ENCODE measurements at regions not wholly inside any gene's neighbourhood (a gene's known extent, or its start where the extent isn't known, plus 50 kb on each side); places are given as distances from the start of the nearest gene placed in this dataset.

- no peak overlapping the region for H3K4me3 ChIP-seq (ENCODE audit: low read depth, low read length)
- TF ChIP-seq, protein P1, sequence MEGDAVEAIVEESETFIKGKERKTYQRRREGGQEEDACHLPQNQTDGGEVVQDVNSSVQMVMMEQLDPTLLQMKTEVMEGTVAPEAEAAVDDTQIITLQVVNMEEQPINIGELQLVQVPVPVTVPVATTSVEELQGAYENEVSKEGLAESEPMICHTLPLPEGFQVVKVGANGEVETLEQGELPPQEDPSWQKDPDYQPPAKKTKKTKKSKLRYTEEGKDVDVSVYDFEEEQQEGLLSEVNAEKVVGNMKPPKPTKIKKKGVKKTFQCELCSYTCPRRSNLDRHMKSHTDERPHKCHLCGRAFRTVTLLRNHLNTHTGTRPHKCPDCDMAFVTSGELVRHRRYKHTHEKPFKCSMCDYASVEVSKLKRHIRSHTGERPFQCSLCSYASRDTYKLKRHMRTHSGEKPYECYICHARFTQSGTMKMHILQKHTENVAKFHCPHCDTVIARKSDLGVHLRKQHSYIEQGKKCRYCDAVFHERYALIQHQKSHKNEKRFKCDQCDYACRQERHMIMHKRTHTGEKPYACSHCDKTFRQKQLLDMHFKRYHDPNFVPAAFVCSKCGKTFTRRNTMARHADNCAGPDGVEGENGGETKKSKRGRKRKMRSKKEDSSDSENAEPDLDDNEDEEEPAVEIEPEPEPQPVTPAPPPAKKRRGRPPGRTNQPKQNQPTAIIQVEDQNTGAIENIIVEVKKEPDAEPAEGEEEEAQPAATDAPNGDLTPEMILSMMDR (conservative IDR thresholded peaks at IDR 0.05; ENCODE audit: low read depth, low read length): no peak
- DNase-seq (ENCODE audit: low read depth): no peak
Measured at GRCh38 chr6:126821706-126822105, 296.8 kb upstream of the RSPO3 start.

- no peak overlapping the region for H3K4me3 ChIP-seq (ENCODE audit: low read depth, low read length)
- TF ChIP-seq, protein P1 (conservative IDR thresholded peaks at IDR 0.05; ENCODE audit: low read depth, low read length): no peak
- peak; percentile 52 for DNase-seq (ENCODE audit: low read depth)
Measured at GRCh38 chr6:126824226-126824625, 294.2 kb upstream of the RSPO3 start.

DNA sequence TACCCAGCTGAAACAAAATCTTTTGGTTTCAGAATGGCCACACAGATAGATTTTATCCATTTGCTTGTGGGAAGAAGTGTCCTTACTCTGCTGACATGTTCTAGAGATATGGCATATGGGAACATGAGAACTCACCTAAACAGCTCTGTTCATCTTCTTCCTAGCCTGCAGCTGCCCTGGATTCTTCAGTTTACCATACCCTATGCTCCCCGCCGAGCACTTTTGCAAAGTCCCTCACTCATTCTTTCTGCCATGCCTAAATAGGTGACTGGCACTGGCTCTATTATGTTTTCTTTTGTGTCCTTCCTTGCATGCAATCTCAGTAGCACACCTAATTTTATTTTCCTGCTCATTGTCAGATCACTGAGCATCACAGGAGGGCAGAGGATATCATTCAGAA lies 293.7 kb upstream of the RSPO3 start:
- DNase-seq (ENCODE audit: low read depth): no peak
- TF ChIP-seq, protein P1 (conservative IDR thresholded peaks at IDR 0.05; ENCODE audit: low read depth, low read length): no peak
- no peak overlapping the region for H3K4me3 ChIP-seq (ENCODE audit: low read depth, low read length)

DNA sequence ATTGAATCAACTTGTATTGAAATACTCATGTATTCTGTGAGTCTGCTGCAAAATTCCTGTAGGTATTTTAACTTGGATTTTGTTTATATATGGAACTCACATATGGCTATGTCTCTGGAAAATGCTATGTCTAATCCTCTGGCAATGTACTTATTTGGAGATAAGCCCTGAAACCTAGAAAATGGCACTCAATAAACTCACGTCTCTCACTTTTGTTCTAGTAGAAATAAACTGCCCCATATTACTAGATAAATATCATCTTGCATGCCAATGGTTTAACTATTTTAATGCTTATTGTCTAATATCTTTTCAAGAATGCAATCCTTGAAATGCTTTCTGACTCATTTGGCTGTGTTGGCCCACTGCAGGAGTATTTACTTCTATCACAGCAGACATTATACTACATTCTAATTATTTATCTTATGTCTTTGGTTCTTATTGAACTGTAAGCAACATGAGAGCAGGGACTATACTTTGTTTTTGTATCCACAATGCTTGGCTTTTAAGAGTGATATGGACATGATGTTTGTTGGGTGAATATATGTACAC lies 292.2 kb upstream of the RSPO3 start:
- DNase-seq (ENCODE audit: low read depth): peak; percentile 44
- no peak overlapping the region for H3K4me3 ChIP-seq (ENCODE audit: low read depth, low read length)
- TF ChIP-seq, protein P1 (conservative IDR thresholded peaks at IDR 0.05; ENCODE audit: low read depth, low read length): no peak

DNA sequence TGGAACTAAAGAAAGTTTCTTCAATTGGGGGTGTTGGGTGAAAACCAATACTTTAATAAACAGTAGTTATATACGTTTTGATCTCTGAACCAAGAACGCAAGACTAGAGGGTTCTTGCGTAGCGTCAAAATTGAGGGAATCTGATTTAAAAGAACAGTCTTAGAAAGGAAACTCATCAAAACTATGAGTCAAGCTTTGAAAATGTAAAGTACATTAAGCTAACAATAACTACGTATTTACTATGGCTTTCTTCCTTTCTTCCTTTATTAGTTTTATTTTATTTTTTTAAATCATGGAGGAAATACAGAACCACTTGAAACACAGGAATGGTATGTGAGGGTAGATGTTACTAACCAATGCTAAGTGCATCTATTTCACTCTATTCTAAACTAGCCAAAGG lies 287.0 kb upstream of the RSPO3 start:
- H3K4me3 ChIP-seq (ENCODE audit: low read depth, low read length): no peak overlapping the region
- DNase-seq (ENCODE audit: low read depth): peak; percentile 6
- TF ChIP-seq, protein P1 (conservative IDR thresholded peaks at IDR 0.05; ENCODE audit: low read depth, low read length): no peak

DNA sequence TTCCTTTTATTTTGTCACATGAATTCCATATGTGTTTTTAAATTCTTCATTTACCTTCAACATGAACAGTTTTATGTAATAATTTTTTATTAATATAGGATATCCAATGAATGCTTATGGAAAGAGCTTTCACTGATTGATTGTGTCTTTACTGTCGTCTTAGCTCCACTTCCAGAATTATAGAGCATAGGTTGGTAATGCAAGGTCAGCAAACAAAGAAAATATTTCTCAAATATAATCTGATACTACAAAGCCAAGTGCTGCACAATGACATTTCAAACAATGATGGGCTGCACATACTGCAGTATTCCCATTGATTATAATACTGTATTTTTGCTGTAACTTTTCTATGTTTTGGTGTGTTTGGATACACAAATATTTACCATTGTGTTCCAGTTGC lies 275.7 kb upstream of the RSPO3 start:
- DNase-seq (ENCODE audit: low read depth): no peak
- H3K4me3 ChIP-seq (ENCODE audit: low read depth, low read length): no peak overlapping the region
- TF ChIP-seq, protein P1 (conservative IDR thresholded peaks at IDR 0.05; ENCODE audit: low read depth, low read length): no peak

DNA sequence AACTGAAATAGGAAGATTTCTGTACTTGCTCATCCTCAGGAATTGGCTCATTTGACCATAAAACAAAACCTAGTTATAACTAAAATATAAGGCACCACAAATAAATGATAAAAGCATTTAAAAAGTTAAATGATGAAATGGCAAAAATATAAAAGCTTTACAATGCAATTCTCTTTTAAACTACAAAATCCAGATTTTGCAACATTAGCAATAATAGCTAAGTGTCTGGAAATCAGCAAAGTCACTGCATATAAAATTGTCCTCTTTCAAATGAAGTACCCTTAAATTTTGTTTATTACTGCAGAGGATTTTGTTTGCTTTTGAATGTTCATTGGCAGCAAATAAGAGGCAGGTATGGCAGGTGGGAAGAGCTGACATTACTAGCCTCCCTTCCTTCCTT lies 270.4 kb upstream of the RSPO3 start:
- H3K4me3 ChIP-seq (ENCODE audit: low read depth, low read length): no peak overlapping the region
- TF ChIP-seq, protein P1 (conservative IDR thresholded peaks at IDR 0.05; ENCODE audit: low read depth, low read length): no peak
- no peak for DNase-seq (ENCODE audit: low read depth)

Data from choroid plexus epithelial cell (primary cell).